HUES6 (cell line): ENCODE measurements at regions not wholly inside any gene's neighbourhood (a gene's known extent, or its start where the extent isn't known, plus 50 kb on each side); places are given as distances from the start of the nearest gene placed in this dataset.

ENCODE experiments used
- H3K27ac ChIP-seq: 2 replicates; pipeline ENCODE4 v1.7.0; 2013; ENCODE audit warnings: low read depth, mild to moderate bottlenecking, low read length, inconsistent platforms
- H3K27me3 ChIP-seq: 2 replicates; pipeline ENCODE4 v1.6.1; 2013; ENCODE audit warnings: low read length; ENCODE audit not compliant: control insufficient read depth, insufficient read depth
- H3K36me3 ChIP-seq: 2 replicates; pipeline ENCODE4 v1.6.1; 2013; ENCODE audit warnings: low read length; ENCODE audit not compliant: control insufficient read depth, insufficient read depth
- H3K4me1 ChIP-seq: 2 replicates; pipeline ENCODE4 v1.6.1; 2013; ENCODE audit warnings: low read length; ENCODE audit not compliant: control insufficient read depth, insufficient read depth
- H3K4me3 ChIP-seq: 2 replicates; pipeline ENCODE4 v1.5.1; 2013; ENCODE audit warnings: low read depth, low read length
- H3K9ac ChIP-seq: one replicate; pipeline ENCODE4 v1.6.1; 2013; ENCODE audit warnings: mild to moderate bottlenecking, low read length
- H3K9me3 ChIP-seq: 2 replicates; pipeline ENCODE4 v1.6.1; 2013; ENCODE audit warnings: low read depth, low read length; ENCODE audit not compliant: control insufficient read depth, insufficient read depth

- Histone ChIP-seq H3K27ac (no peak overlapping the region), H3K4me1 (no peaks in the 10 kb centered on the region), H3K27me3 (no peaks in the 10 kb centered on the region), H3K9ac (no peak overlapping the region), H3K4me3 (no peak overlapping the region), H3K36me3 (no peaks in the 10 kb centered on the region), H3K9me3 (no peaks in the 10 kb centered on the region)
Observed at GRCh38 chr13:69450245-69450644, 657.4 kb upstream of the ATXN8OS start.

GRCh38 chr13:69425235-69425634, 682.4 kb upstream of the ATXN8OS start:
- no peak overlapping the region for H3K9ac ChIP-seq
- H3K9me3 ChIP-seq = peaks cover 14% of the 10 kb centered on the region

GRCh38 chr13:69423844-69424243, 683.8 kb upstream of the ATXN8OS start:
- Histone ChIP-seq H3K9ac (no peak overlapping the region), H3K36me3 (no peaks in the 10 kb centered on the region), H3K27me3 (no peaks in the 10 kb centered on the region), H3K9me3 (peaks cover 14% of the 10 kb centered on the region), H3K4me3 (no peak overlapping the region), H3K4me1 (peaks cover 5% of the 10 kb centered on the region; the same call in 1 of the 2 replicates), H3K27ac (no peak overlapping the region)

More at GRCh38 chr13:69425235-69425634, 682.4 kb upstream of the ATXN8OS start:
- H3K36me3 ChIP-seq = no peaks in the 10 kb centered on the region
- peaks cover 5% of the 10 kb centered on the region; the same call in 1 of the 2 replicates for H3K4me1 ChIP-seq
- H3K4me3 ChIP-seq = no peak overlapping the region
- H3K27me3 ChIP-seq = no peaks in the 10 kb centered on the region
- H3K27ac ChIP-seq = no peak overlapping the region; the same call in 1 of the 2 replicates

- no peak overlapping the region for H3K9ac ChIP-seq
Observed at GRCh38 chr13:69418319-69418718, 689.3 kb upstream of the ATXN8OS start.

GRCh38 chr13:69410761-69411160, 696.9 kb upstream of the ATXN8OS start:
- Histone ChIP-seq H3K4me3 (no peak overlapping the region), H3K36me3 (no peaks in the 10 kb centered on the region), H3K9me3 (no peaks in the 10 kb centered on the region), H3K27ac (no peak overlapping the region), H3K27me3 (no peaks in the 10 kb centered on the region), H3K4me1 (no peaks in the 10 kb centered on the region), H3K9ac (no peak overlapping the region)

More at GRCh38 chr13:69418319-69418718, 689.3 kb upstream of the ATXN8OS start:
- no peaks in the 10 kb centered on the region for H3K27me3 ChIP-seq
- no peaks in the 10 kb centered on the region for H3K36me3 ChIP-seq
- 0 out of 2 replicates have a peak, but pooled peaks cover 13% of the 10 kb centered on the region for H3K4me1 ChIP-seq
- peaks cover 7% of the 10 kb centered on the region; the same call in 1 of the 2 replicates for H3K9me3 ChIP-seq
- no peak overlapping the region for H3K4me3 ChIP-seq
- H3K27ac ChIP-seq = peak overlapping the region; percentile 70; the same call in 1 of the 2 replicates

GRCh38 chr13:69391756-69392155, 715.9 kb upstream of the ATXN8OS start:
- H3K27me3 ChIP-seq = no peaks in the 10 kb centered on the region
- no peaks in the 10 kb centered on the region for H3K9me3 ChIP-seq
- no peak overlapping the region for H3K4me3 ChIP-seq
- H3K27ac ChIP-seq = no peak overlapping the region
- H3K9ac ChIP-seq = no peak overlapping the region
- H3K36me3 ChIP-seq = no peaks in the 10 kb centered on the region
- no peaks in the 10 kb centered on the region for H3K4me1 ChIP-seq

- Histone ChIP-seq H3K27me3 (no peaks in the 10 kb centered on the region), H3K9me3 (no peaks in the 10 kb centered on the region), H3K27ac (no peak overlapping the region), H3K9ac (no peak overlapping the region), H3K4me3 (no peak overlapping the region), H3K36me3 (no peaks in the 10 kb centered on the region), H3K4me1 (no peaks in the 10 kb centered on the region)
Observed at GRCh38 chr13:69389899-69390298, 717.7 kb upstream of the ATXN8OS start.

- Histone ChIP-seq H3K9ac (no peak overlapping the region), H3K4me3 (no peak overlapping the region), H3K4me1 (no peaks in the 10 kb centered on the region), H3K36me3 (no peaks in the 10 kb centered on the region), H3K27me3 (no peaks in the 10 kb centered on the region), H3K27ac (no peak overlapping the region), H3K9me3 (no peaks in the 10 kb centered on the region)
Observed at GRCh38 chr13:69373747-69374425, 733.7 kb upstream of the ATXN8OS start.

- H3K9ac ChIP-seq = no peak overlapping the region
- H3K9me3 ChIP-seq = no peaks in the 10 kb centered on the region
- H3K27ac ChIP-seq = no peak overlapping the region
- H3K4me3 ChIP-seq = no peak overlapping the region
- no peaks in the 10 kb centered on the region for H3K36me3 ChIP-seq
- H3K27me3 ChIP-seq = no peaks in the 10 kb centered on the region
- H3K4me1 ChIP-seq = no peaks in the 10 kb centered on the region
Observed at GRCh38 chr13:69363360-69363759, 744.3 kb upstream of the ATXN8OS start.

- Histone ChIP-seq H3K4me1 (no peaks in the 10 kb centered on the region), H3K9me3 (no peaks in the 10 kb centered on the region), H3K27me3 (no peaks in the 10 kb centered on the region), H3K9ac (no peak overlapping the region), H3K4me3 (no peak overlapping the region), H3K36me3 (no peaks in the 10 kb centered on the region), H3K27ac (no peak overlapping the region)
Observed at GRCh38 chr13:69331245-69331644, 776.4 kb upstream of the ATXN8OS start.

GRCh38 chr13:69324090-69324886, 783.3 kb upstream of the ATXN8OS start:
- Histone ChIP-seq H3K27ac (no peak overlapping the region), H3K9me3 (no peaks in the 10 kb centered on the region), H3K9ac (no peak overlapping the region), H3K4me3 (no peak overlapping the region), H3K4me1 (no peaks in the 10 kb centered on the region), H3K27me3 (no peaks in the 10 kb centered on the region), H3K36me3 (no peaks in the 10 kb centered on the region)
